GM12878 (cell line): ENCODE measurements at regions not wholly inside any gene's neighbourhood (a gene's known extent, or its start where the extent isn't known, plus 50 kb on each side); places are given as distances from the start of the nearest gene placed in this dataset.

Source experiments
- CBX5 ChIP-seq: sonication (generic); IDR thresholded peaks from 2 replicates; pipeline ENCODE4 v1.6.1; 2016; ENCODE audit warnings: low read depth, moderate library complexity, mild to moderate bottlenecking, inconsistent platforms
- CTCF ChIP-seq, 3 experiments: IDR thresholded peaks in 2 of 3; conservative IDR thresholded peaks in 1 of 3; 2 replicates each; pipeline ENCODE4 v1.5.1; 2011; ENCODE audit warnings: low read depth in 3 of 3, low read length in 3 of 3, mild to moderate bottlenecking in 3 of 3, control low read depth in 2 of 3, moderate library complexity in 2 of 3, inconsistent platforms in 1 of 3, mixed read lengths in 1 of 3; ENCODE audit not compliant: control insufficient read depth in 2 of 3, insufficient read depth in 1 of 3; ENCODE audit errors: extremely low read depth in 1 of 3
- EZH2 ChIP-seq: IDR thresholded peaks from 2 replicates; pipeline ENCODE4 v1.6.1; 2012; ENCODE audit warnings: low read depth, mild to moderate bottlenecking, control low read depth, inconsistent platforms, low read length, borderline replicate concordance; ENCODE audit not compliant: control insufficient read depth
- FOXK2 ChIP-seq: fragments of 450-650 bp; IDR thresholded peaks from 2 replicates; pipeline ENCODE4 v1.6.1; 2017; ENCODE audit warnings: mild to moderate bottlenecking, moderate library complexity
- FOXM1 ChIP-seq: IDR thresholded peaks from 2 replicates; pipeline ENCODE4 v1.6.1; 2012; ENCODE audit warnings: low read depth, mild to moderate bottlenecking, inconsistent platforms, low read length, moderate library complexity
- KDM1A ChIP-seq: fragments of 200-600 bp; sonication (generic); IDR thresholded peaks from 2 replicates; pipeline ENCODE4 v1.6.1; 2016; ENCODE audit warnings: borderline replicate concordance
- NR2C1 ChIP-seq: fragments of 450-650 bp; IDR thresholded peaks from 2 replicates; pipeline ENCODE4 v1.6.1; 2017; ENCODE audit warnings: antibody characterized with exemption, mild to moderate bottlenecking, moderate library complexity
- POLR2A ChIP-seq: IDR thresholded peaks from 2 replicates; pipeline ENCODE4 v1.6.1; 2011; ENCODE audit warnings: low read depth, mild to moderate bottlenecking, low read length
- REST ChIP-seq: IDR thresholded peaks from 2 replicates; pipeline ENCODE4 v1.6.1; 2012; ENCODE audit warnings: mild to moderate bottlenecking, low read depth, low read length
- SIX5 ChIP-seq: IDR thresholded peaks from 2 replicates; pipeline ENCODE4 v1.6.1; 2011; ENCODE audit warnings: mild to moderate bottlenecking, low read depth, low read length, moderate library complexity; ENCODE audit not compliant: severe bottlenecking
- TCF7 ChIP-seq: IDR thresholded peaks from 2 replicates; pipeline ENCODE4 v1.6.1; 2014; ENCODE audit warnings: antibody characterized with exemption, borderline replicate concordance
- ZNF274 ChIP-seq: IDR thresholded peaks from one replicate; pipeline ENCODE4 v1.8.0; 2011; ENCODE audit not compliant: insufficient read length, insufficient read depth
- TF ChIP-seq, protein P1 (sequence below): IDR thresholded peaks from 2 replicates; pipeline ENCODE4 v1.6.1; 2012; ENCODE audit warnings: low read depth, low read length, improper control_type of control experiment

GRCh38 chr10:44660271-44660670 is 250.9 kb upstream of the TMEM72 start:
- TF ChIP-seq CTCF (IDR thresholded peaks at IDR 0.05 in 2 of 3, conservative IDR thresholded peaks at IDR 0.05 in 1 of 3; ENCODE audit: control insufficient read depth in 2 of 3, extremely low read depth in 1 of 3, insufficient read depth in 1 of 3, low read depth in 3 of 3, low read length in 3 of 3), result no peak
- no peak for TF ChIP-seq NR2C1
- no peak for TF ChIP-seq KDM1A
- TF ChIP-seq FOXK2, result no peak
- no peak for TF ChIP-seq TCF7
- TF ChIP-seq POLR2A, result no peak
- TF ChIP-seq ZNF274, result no peak
- no peak for TF ChIP-seq REST
- TF ChIP-seq, protein P1, sequence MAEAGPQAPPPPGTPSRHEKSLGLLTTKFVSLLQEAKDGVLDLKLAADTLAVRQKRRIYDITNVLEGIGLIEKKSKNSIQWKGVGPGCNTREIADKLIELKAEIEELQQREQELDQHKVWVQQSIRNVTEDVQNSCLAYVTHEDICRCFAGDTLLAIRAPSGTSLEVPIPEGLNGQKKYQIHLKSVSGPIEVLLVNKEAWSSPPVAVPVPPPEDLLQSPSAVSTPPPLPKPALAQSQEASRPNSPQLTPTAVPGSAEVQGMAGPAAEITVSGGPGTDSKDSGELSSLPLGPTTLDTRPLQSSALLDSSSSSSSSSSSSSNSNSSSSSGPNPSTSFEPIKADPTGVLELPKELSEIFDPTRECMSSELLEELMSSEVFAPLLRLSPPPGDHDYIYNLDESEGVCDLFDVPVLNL, result no peak
- TF ChIP-seq SIX5, result no peak
- TF ChIP-seq CBX5, result no peak
- no peak for TF ChIP-seq EZH2
- TF ChIP-seq FOXM1, result no peak
